ENCODE measurements at regions not wholly inside any gene's neighbourhood (a gene's known extent, or its start where the extent isn't known, plus 50 kb on each side); places are given as distances from the start of the nearest gene placed in this dataset.

- no peak overlapping the region for H3K27ac ChIP-seq
- H3K4me1 ChIP-seq: no peaks in the 10 kb centered on the region
- TF ChIP-seq POLR2A (IDR thresholded peaks at IDR 0.05) (no peak), CTCF (IDR thresholded peaks at IDR 0.05) (no peak)
- intact Hi-C loops (cut with DNase I): no loop called here
- no peak overlapping the region for H3K4me3 ChIP-seq
- DNase-seq: no peak
- H3K36me3 ChIP-seq (replicated peaks in 1 of 2; ENCODE audit: insufficient read depth in 1 of 2, low read depth in 2 of 2): no peaks in the 10 kb centered on the region
- ATAC-seq: no peak
- peaks cover 0 to 5% of the 10 kb centered on the region in 2 donors for H3K27me3 ChIP-seq
- peaks cover 0 to 6% (median 0%) of the 10 kb centered on the region in 3 donors for H3K9me3 ChIP-seq
- 56 to 57% methylated on average over 4 of the region's 4 CpGs for WGBS, 2 donors
These were observed 270.6 kb downstream of the IRX2 start for GRCh38 chr5:2480871-2481270.

- DNase-seq: no peak
- intact Hi-C loops (cut with DNase I): no loop called here
- no peak for ATAC-seq
- Histone ChIP-seq H3K9me3 (no peaks in the 10 kb centered on the region), H3K4me1 (no peaks in the 10 kb centered on the region), H3K27me3 (peaks cover 0 to 5% of the 10 kb centered on the region in 2 donors), H3K36me3 (replicated peaks in 1 of 2; ENCODE audit: insufficient read depth in 1 of 2, low read depth in 2 of 2) (no peaks in the 10 kb centered on the region), H3K4me3 (no peak overlapping the region), H3K27ac (no peak overlapping the region)
- WGBS, 2 donors: 51% methylated on average over 3 of the region's 3 CpGs
- TF ChIP-seq POLR2A (IDR thresholded peaks at IDR 0.05) (no peak), CTCF (IDR thresholded peaks at IDR 0.05) (no peak)
These were observed 275.6 kb downstream of the IRX2 start for GRCh38 chr5:2475902-2476301.

GRCh38 chr5:2472670-2473069 is 278.8 kb downstream of the IRX2 start:
- H3K4me3 ChIP-seq: no peak overlapping the region
- no peak for TF ChIP-seq CTCF (IDR thresholded peaks at IDR 0.05)
- no peak for TF ChIP-seq POLR2A (IDR thresholded peaks at IDR 0.05)
- WGBS, 2 donors: 88 to 94% methylated on average over 5 of the region's 5 CpGs
- H3K9me3 ChIP-seq: no peaks in the 10 kb centered on the region
- no peaks in the 10 kb centered on the region for H3K36me3 ChIP-seq (replicated peaks in 1 of 2; ENCODE audit: insufficient read depth in 1 of 2, low read depth in 2 of 2)
- H3K27ac ChIP-seq: no peak overlapping the region
- no peaks in the 10 kb centered on the region for H3K4me1 ChIP-seq
- no peak for ATAC-seq
- peaks cover 0 to 3% of the 10 kb centered on the region in 2 donors for H3K27me3 ChIP-seq
- intact Hi-C loops (cut with DNase I): no loop called here
- no peak for DNase-seq

GRCh38 chr5:2471152-2471879 is 280.2 kb downstream of the IRX2 start:
- 64 to 66% methylated on average over 3 of the region's 3 CpGs for WGBS, 2 donors

More at GRCh38 chr5:2471152-2471879, 280.2 kb downstream of the IRX2 start:
- Histone ChIP-seq H3K4me3 (no peak overlapping the region), H3K27ac (no peak overlapping the region), H3K27me3 (peaks cover 0 to 3% of the 10 kb centered on the region in 2 donors), H3K9me3 (no peaks in the 10 kb centered on the region), H3K4me1 (no peaks in the 10 kb centered on the region), H3K36me3 (replicated peaks in 1 of 2; ENCODE audit: insufficient read depth in 1 of 2, low read depth in 2 of 2) (no peaks in the 10 kb centered on the region)
- TF ChIP-seq CTCF (IDR thresholded peaks at IDR 0.05): no peak
- no peak for TF ChIP-seq POLR2A (IDR thresholded peaks at IDR 0.05)
- DNase-seq (no peak), ATAC-seq (no peak)
- intact Hi-C loops (cut with DNase I): no loop called here

Measured in body of pancreas (tissue), 4 donors.